K562 (cell line): ENCODE measurements at regions not wholly inside any gene's neighbourhood (a gene's known extent, or its start where the extent isn't known, plus 50 kb on each side); places are given as distances from the start of the nearest gene placed in this dataset.

Source experiments
- ATAC-seq: fragments of 200-7000 bp; cut with Tn5 transposase; 3 replicates; pipeline ENCODE4 v1.9.1; 2020; ENCODE audit warnings: moderate library complexity
- BruUV-seq: library from RNA; stranded (reverse); fragments of 400-500 nt; replicated peaks from 2 replicates; lab custom pipeline; 2021; lab: Mats Ljungman, UMichigan
- CTCF ChIA-PET: fragments of 300-600 bp; formaldehyde crosslinking; extraction: SDS; loops from one replicate; lab custom pipeline; 2021; ENCODE audit warnings: low intra/inter-chr PET ratio; lab: Yijun Ruan, JAX
- POLR2A ChIA-PET: fragments of 300-600, 350-650 bp; sonication (Branson Sonifier 250); formaldehyde crosslinking; extraction: SDS; loops from one replicate; lab custom pipeline; 2021; ENCODE audit warnings: antibody characterized with exemption, inconsistent platforms; lab: Yijun Ruan, JAX
- DNase-seq, 4 experiments: peaks; one replicate each; pipeline versions ENCODE4 v3.0.0 to v3.0.0-alpha.2; 2011 to 2018; ENCODE audit warnings: low spot score in 3 of 4, mixed read lengths in 3 of 4; ENCODE audit errors: extremely low read depth in 1 of 4
- FAIRE-seq: peaks from 2 replicates; lab custom pipeline; 2011; peaks lifted over from hg19 to GRCh38; lab: Jason Lieb, UNC
- H2AFZ ChIP-seq: 2 replicates; pipeline ENCODE4 v1.6.0; 2011; ENCODE audit warnings: low read depth, low read length, control low read depth, inconsistent platforms
- H3K27ac ChIP-seq: fragments of 200-600 bp; 3 replicates; pipeline ENCODE4 v1.8.0; 2011; ENCODE audit warnings: low read depth, mild to moderate bottlenecking, control low read depth, inconsistent platforms, low read length, moderate library complexity, mixed read lengths; ENCODE audit errors: extremely low read depth
- H3K27me3 ChIP-seq, 2 experiments: fragments of 300-600 bp in 1 of 2; 2 replicates in 1 of 2; 3 replicates in 1 of 2; pipeline versions ENCODE4 v1.6.0 to v1.8.0; 2011; ENCODE audit warnings: inconsistent platforms in 2 of 2, low read length in 2 of 2, mild to moderate bottlenecking in 1 of 2, mixed read lengths in 1 of 2, moderate library complexity in 1 of 2; ENCODE audit not compliant: control insufficient read depth in 2 of 2, insufficient read depth in 2 of 2
- H3K36me3 ChIP-seq: fragments of 300-600 bp; 3 replicates; pipeline ENCODE4 v1.8.0; 2011; ENCODE audit warnings: mild to moderate bottlenecking, low read length, inconsistent platforms; ENCODE audit not compliant: control insufficient read depth, insufficient read depth
- H3K4me1 ChIP-seq, 2 experiments: fragments of 200-600 bp in 1 of 2; replicated peaks in 1 of 2; 2 replicates in 1 of 2; 3 replicates in 1 of 2; pipeline versions ENCODE4 v1.5.1 to v1.8.0; 2011; ENCODE audit warnings: inconsistent platforms in 2 of 2, low read length in 2 of 2, mild to moderate bottlenecking in 1 of 2, mixed read lengths in 1 of 2, moderate library complexity in 1 of 2; ENCODE audit not compliant: control insufficient read depth in 2 of 2, insufficient read depth in 2 of 2
- H3K4me2 ChIP-seq: 2 replicates; pipeline ENCODE4 v1.6.1; 2011; ENCODE audit warnings: low read length, control low read depth, inconsistent platforms, mixed read lengths; ENCODE audit not compliant: insufficient read depth
- H3K4me3 ChIP-seq: fragments of 200-600 bp; sonication (generic), shearing (Covaris generic); 2 replicates; pipeline ENCODE4 v1.5.1; 2016; ENCODE audit warnings: control low read depth, inconsistent platforms
- H3K79me2 ChIP-seq: fragments of 200-600 bp; 3 replicates; pipeline ENCODE4 v1.8.0; 2011; ENCODE audit warnings: low read length, inconsistent platforms; ENCODE audit not compliant: control insufficient read depth, insufficient read depth
- H3K9ac ChIP-seq, 2 experiments: 2 replicates each; pipeline versions ENCODE4 v1.6.0 to v1.6.1; 2011; ENCODE audit warnings: low read depth in 2 of 2, low read length in 2 of 2, control low read depth in 1 of 2, inconsistent platforms in 1 of 2, mild to moderate bottlenecking in 1 of 2, mixed read lengths in 1 of 2; ENCODE audit not compliant: insufficient read depth in 1 of 2
- H3K9me1 ChIP-seq: one replicate; pipeline ENCODE4 v1.6.0; 2011; ENCODE audit warnings: inconsistent platforms, mild to moderate bottlenecking, low read length, moderate library complexity; ENCODE audit not compliant: control insufficient read depth, insufficient read depth
- H3K9me3 ChIP-seq: replicated peaks from 2 replicates; pipeline ENCODE4 v1.5.1; 2011; ENCODE audit warnings: low read depth, low read length, inconsistent platforms; ENCODE audit not compliant: control insufficient read depth, insufficient read depth
- H4K20me1 ChIP-seq: replicated peaks from 2 replicates; pipeline ENCODE4 v1.6.1; 2011; ENCODE audit warnings: low read length, inconsistent platforms, mixed read lengths; ENCODE audit not compliant: control insufficient read depth, insufficient read depth
- CHD2 ChIP-seq: IDR thresholded peaks from 2 replicates; pipeline ENCODE4 v1.6.1; 2011; ENCODE audit warnings: low read depth, low read length
- ELF4 ChIP-seq: fragments of 450-650 bp; formaldehyde crosslinking; IDR thresholded peaks from 2 replicates; pipeline ENCODE4 v1.4.0; 2022; ENCODE audit warnings: missing genetic modification characterization
- FOXJ2 ChIP-seq: fragments of 200-800 bp; sonication (Bioruptor generic); IDR thresholded peaks from 2 replicates; pipeline ENCODE4 v1.6.1; 2016; ENCODE audit warnings: missing genetic modification characterization, missing compliant biosample characterization
- KHSRP ChIP-seq: fragments of 450-650 bp; IDR thresholded peaks from 2 replicates; pipeline ENCODE4 v1.6.1; 2017
- PHF8 ChIP-seq: fragments of 200-600 bp; sonication (generic); IDR thresholded peaks from 2 replicates; pipeline ENCODE4 v1.6.1; 2012; ENCODE audit warnings: mixed run types, mild to moderate bottlenecking, inconsistent platforms, low read length, moderate library complexity, borderline replicate concordance
- SMARCE1 ChIP-seq: fragments of 450-650 bp; IDR thresholded peaks from 2 replicates; pipeline ENCODE4 v1.7.1; 2016; ENCODE audit warnings: mild to moderate bottlenecking
- SOX6 ChIP-seq: fragments of 450-650 bp; IDR thresholded peaks from 2 replicates; pipeline ENCODE4 v1.6.1; 2014; ENCODE audit warnings: mild to moderate bottlenecking
- TFAM ChIP-seq: fragments of 250-450 bp; sonication (Bioruptor Pico); conservative IDR thresholded peaks from 2 replicates; pipeline ENCODE4 v1.5.0; 2021; ENCODE audit warnings: mild to moderate bottlenecking, moderate library complexity
- TRIM28 ChIP-seq: fragments of 450-650 bp; IDR thresholded peaks from 2 replicates; pipeline ENCODE4 v1.6.1; 2017
- ZC3H11A ChIP-seq: IDR thresholded peaks from 2 replicates; pipeline ENCODE4 v1.6.1; 2012; ENCODE audit warnings: low read depth, low read length, improper control_type of control experiment
- ZNF175 ChIP-seq: fragments of 200-800 bp; sonication (Bioruptor generic); IDR thresholded peaks from 2 replicates; pipeline ENCODE4 v1.6.1; 2016; ENCODE audit warnings: low read depth, mild to moderate bottlenecking, missing genetic modification characterization, missing compliant biosample characterization
- ZNF436 ChIP-seq: fragments of 250-450, 450-650 bp; sonication (Bioruptor Pico); formaldehyde crosslinking; IDR thresholded peaks from 2 replicates; pipeline ENCODE4 v1.7.0; 2020; ENCODE audit warnings: mild to moderate bottlenecking
- WGBS: fragments of 100-300 bp; shearing (Covaris generic); methylation state at CpG from one replicate; pipeline ENCODE4 v1.1.6; 2016; ENCODE audit warnings: low coverage, mixed read lengths; ENCODE audit not compliant: insufficient coverage; ENCODE audit errors: missing lambda C conversion rate; 5-methylcytosine and 5-hydroxymethylcytosine counted together
- in situ Hi-C: fragments of 300-500 bp; cut with MboI; formaldehyde crosslinking; loops from 4 replicates; pipeline ENCODE4 v1.15.0; 2018; ENCODE audit warnings: inconsistent platforms, mixed read lengths
- intact Hi-C: fragments of 100-400 bp; cut with micrococcal nuclease; formaldehyde crosslinking; loops from 2 replicates; pipeline ENCODE4 v1.14.2; 2022

GRCh38 chr10:105387971-105388370, 746.9 kb downstream of the SORCS3 start:
- ChIA-PET CTCF (no interaction called here), POLR2A (no interaction called here)
- Histone ChIP-seq H3K36me3 (no peaks in the 10 kb centered on the region), H2AFZ (no peak overlapping the region), H3K4me1 (no peaks in the 10 kb centered on the region), H3K9ac (no peak overlapping the region), H3K79me2 (no peaks in the 10 kb centered on the region), H3K9me3 (no peaks in the 10 kb centered on the region), H3K4me3 (no peak overlapping the region), H4K20me1 (no peaks in the 10 kb centered on the region), H3K4me2 (no peak overlapping the region), H3K9me1 (no peaks in the 10 kb centered on the region), H3K27ac (no peak overlapping the region), H3K27me3 (no peaks in the 10 kb centered on the region)
- intact Hi-C loops = no loop called here
- in situ Hi-C loops = no loop called here
- ATAC-seq = no peak
- FAIRE-seq = no peak
- no peak for DNase-seq
- no TSS peak for BruUV-seq
- no peak for TF ChIP-seq PHF8
- no peak for TF ChIP-seq ZC3H11A
- TF ChIP-seq SOX6 = no peak
- no peak for TF ChIP-seq ELF4
- no peak for TF ChIP-seq ZNF175 (CRISPR knock-in tag)
- TF ChIP-seq TFAM (CRISPR knock-in tag) = no peak
- TF ChIP-seq SMARCE1 = no peak
- no peak for TF ChIP-seq KHSRP
- no peak for TF ChIP-seq CHD2
- no peak for TF ChIP-seq FOXJ2
- TF ChIP-seq TRIM28 = no peak
- no peak for TF ChIP-seq ZNF436 (CRISPR knock-in tag)
- WGBS = 0% methylated on average over 2 of the region's 3 CpGs
